PC-3 (cell line): ENCODE measurements at regions not wholly inside any gene's neighbourhood (a gene's known extent, or its start where the extent isn't known, plus 50 kb on each side); places are given as distances from the start of the nearest gene placed in this dataset.

Source experiments
- EZH2 ChIP-seq: fragments of 300-600 bp; sonication (generic); IDR thresholded peaks from one replicate; pipeline ENCODE4 v1.6.1; 2017; ENCODE audit warnings: antibody characterized with exemption, mild to moderate bottlenecking, low read length; ENCODE audit not compliant: unreplicated experiment
- EZH2phosphoT487 ChIP-seq: fragments of 300-600 bp; sonication (generic); IDR thresholded peaks from 2 replicates; pipeline ENCODE4 v1.6.1; 2018; ENCODE audit warnings: mild to moderate bottlenecking, antibody characterized with exemption, low read length, borderline replicate concordance
- TF ChIP-seq, protein P1 (sequence below): fragments of 300-600 bp; sonication (generic); conservative IDR thresholded peaks from 2 replicates; pipeline ENCODE4 v1.5.1; 2017; ENCODE audit warnings: antibody characterized with exemption, low read depth, mild to moderate bottlenecking, low read length

DNA sequence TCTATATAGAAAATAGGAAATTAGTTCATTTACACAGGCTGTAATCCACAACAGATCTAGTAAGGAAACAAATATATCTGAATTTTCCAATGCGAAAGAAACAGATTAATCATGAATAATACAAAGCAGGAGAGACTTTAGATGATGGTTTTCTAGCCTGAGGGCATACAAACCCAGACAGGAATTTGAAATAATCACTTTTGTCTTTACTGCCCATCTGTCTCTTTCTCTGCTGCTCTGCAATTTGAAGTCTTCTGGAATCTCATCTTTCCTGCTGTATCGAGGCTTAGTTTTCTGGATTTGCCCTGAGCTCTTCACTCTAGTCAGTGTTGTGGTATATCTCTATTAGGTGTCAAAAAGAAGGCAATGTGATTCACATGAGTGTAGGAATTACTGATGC is 711.8 kb upstream of the FAM241A start:
- TF ChIP-seq, protein P1, sequence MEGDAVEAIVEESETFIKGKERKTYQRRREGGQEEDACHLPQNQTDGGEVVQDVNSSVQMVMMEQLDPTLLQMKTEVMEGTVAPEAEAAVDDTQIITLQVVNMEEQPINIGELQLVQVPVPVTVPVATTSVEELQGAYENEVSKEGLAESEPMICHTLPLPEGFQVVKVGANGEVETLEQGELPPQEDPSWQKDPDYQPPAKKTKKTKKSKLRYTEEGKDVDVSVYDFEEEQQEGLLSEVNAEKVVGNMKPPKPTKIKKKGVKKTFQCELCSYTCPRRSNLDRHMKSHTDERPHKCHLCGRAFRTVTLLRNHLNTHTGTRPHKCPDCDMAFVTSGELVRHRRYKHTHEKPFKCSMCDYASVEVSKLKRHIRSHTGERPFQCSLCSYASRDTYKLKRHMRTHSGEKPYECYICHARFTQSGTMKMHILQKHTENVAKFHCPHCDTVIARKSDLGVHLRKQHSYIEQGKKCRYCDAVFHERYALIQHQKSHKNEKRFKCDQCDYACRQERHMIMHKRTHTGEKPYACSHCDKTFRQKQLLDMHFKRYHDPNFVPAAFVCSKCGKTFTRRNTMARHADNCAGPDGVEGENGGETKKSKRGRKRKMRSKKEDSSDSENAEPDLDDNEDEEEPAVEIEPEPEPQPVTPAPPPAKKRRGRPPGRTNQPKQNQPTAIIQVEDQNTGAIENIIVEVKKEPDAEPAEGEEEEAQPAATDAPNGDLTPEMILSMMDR = no peak
- TF ChIP-seq EZH2 (no peak), EZH2phosphoT487 (no peak)
